ENCODE measurements at regions not wholly inside any gene's neighbourhood (a gene's known extent, or its start where the extent isn't known, plus 50 kb on each side); places are given as distances from the start of the nearest gene placed in this dataset.

DNA sequence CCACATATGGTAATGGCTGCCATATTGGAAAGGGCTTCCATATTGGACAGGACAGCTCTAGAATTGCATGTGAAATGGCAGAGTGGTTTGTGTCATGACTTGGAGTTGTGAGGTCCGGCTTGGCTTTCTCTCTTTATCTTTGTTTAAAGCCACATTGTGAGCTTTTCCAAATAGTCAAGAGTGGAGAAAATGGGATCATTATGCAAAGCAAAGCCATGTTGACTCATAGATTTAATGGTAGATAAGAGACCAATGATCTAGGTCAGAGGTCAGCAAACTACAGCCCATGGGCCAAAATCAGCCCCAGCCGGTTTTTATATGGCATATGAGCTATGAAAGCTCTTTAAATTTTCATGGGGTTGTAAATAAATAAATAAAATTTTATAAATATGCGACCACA, 449.1 kb downstream of the BCL11B start:
- no peak for ATAC-seq (ENCODE audit: low read depth)
- no peaks in the 10 kb centered on the region for H3K27me3 Mint-ChIP-seq
- no peaks in the 10 kb centered on the region for H3K36me3 Mint-ChIP-seq (ENCODE audit: low read depth)
- H3K9me3 Mint-ChIP-seq: peaks cover 11% of the 10 kb centered on the region
- H3K4me3 Mint-ChIP-seq: no peak overlapping the region
- POLR2A ChIA-PET: no interaction called here
- H3K27ac Mint-ChIP-seq: no peak overlapping the region
- intact Hi-C loops (cut with micrococcal nuclease): no loop called here
- TF ChIP-seq, protein P1, sequence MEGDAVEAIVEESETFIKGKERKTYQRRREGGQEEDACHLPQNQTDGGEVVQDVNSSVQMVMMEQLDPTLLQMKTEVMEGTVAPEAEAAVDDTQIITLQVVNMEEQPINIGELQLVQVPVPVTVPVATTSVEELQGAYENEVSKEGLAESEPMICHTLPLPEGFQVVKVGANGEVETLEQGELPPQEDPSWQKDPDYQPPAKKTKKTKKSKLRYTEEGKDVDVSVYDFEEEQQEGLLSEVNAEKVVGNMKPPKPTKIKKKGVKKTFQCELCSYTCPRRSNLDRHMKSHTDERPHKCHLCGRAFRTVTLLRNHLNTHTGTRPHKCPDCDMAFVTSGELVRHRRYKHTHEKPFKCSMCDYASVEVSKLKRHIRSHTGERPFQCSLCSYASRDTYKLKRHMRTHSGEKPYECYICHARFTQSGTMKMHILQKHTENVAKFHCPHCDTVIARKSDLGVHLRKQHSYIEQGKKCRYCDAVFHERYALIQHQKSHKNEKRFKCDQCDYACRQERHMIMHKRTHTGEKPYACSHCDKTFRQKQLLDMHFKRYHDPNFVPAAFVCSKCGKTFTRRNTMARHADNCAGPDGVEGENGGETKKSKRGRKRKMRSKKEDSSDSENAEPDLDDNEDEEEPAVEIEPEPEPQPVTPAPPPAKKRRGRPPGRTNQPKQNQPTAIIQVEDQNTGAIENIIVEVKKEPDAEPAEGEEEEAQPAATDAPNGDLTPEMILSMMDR (IDR thresholded peaks at IDR 0.05): no peak
- CTCF ChIA-PET: no interaction called here
- DNase-seq: no peak
- no peaks in the 10 kb centered on the region for H3K4me1 Mint-ChIP-seq

DNA sequence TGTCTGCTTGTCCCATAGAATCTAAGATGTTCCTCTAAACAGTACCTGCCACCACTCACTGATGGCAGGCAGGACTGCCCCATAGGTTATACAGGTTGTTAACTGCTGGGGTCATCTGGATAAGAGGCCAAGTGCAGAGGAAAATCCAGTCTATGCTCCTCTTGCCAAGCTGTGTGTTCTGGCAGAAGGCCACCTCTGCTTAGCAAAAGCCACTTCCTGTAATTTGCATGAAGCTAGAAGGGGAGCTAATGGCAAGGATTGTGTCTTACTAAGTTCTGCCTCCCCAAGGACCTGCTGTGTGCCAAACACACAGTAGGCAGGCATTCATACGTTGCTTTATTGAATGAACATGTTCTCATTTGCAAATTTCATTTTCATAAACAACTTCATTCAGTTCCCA, 445.4 kb downstream of the BCL11B start:
- Mint-ChIP-seq H3K4me1 (no peaks in the 10 kb centered on the region), H3K4me3 (no peak overlapping the region), H3K27ac (no peak overlapping the region), H3K36me3 (ENCODE audit: low read depth) (no peaks in the 10 kb centered on the region), H3K27me3 (no peaks in the 10 kb centered on the region), H3K9me3 (peaks cover 8% of the 10 kb centered on the region)
- DNase-seq (no peak), ATAC-seq (ENCODE audit: low read depth) (no peak)
- ChIA-PET CTCF (no interaction called here), POLR2A (no interaction called here)
- intact Hi-C loops (cut with micrococcal nuclease): no loop called here
- TF ChIP-seq, protein P1 (IDR thresholded peaks at IDR 0.05): no peak

DNA sequence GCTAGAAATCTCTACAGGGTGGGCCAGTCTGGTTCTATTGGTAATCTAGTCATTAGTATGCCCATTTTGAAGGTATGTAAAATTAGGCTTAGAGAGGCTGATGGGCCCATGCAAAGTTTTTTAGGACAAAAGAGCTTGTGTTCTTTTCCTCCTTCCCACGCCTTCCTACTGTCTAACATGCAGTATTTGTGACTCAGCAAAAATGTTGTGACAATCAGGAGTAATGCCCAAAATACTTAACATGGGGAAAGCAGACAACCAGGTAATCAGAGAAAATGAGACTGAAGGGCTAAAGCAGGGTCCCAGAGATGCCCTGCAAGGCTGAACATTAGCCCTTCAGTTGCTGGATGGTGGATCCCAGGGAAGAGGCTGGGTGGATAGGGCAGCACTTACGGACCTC, 437.9 kb downstream of the BCL11B start:
- ATAC-seq (ENCODE audit: low read depth) (no peak), DNase-seq (no peak)
- Mint-ChIP-seq H3K4me1 (no peaks in the 10 kb centered on the region), H3K9me3 (peaks cover 4% of the 10 kb centered on the region), H3K36me3 (ENCODE audit: low read depth) (no peaks in the 10 kb centered on the region), H3K27ac (no peak overlapping the region), H3K27me3 (no peaks in the 10 kb centered on the region), H3K4me3 (no peak overlapping the region)
- ChIA-PET POLR2A (no interaction called here), CTCF (no interaction called here)
- TF ChIP-seq, protein P1 (IDR thresholded peaks at IDR 0.05): no peak
- intact Hi-C loops (cut with micrococcal nuclease): no loop called here

DNA sequence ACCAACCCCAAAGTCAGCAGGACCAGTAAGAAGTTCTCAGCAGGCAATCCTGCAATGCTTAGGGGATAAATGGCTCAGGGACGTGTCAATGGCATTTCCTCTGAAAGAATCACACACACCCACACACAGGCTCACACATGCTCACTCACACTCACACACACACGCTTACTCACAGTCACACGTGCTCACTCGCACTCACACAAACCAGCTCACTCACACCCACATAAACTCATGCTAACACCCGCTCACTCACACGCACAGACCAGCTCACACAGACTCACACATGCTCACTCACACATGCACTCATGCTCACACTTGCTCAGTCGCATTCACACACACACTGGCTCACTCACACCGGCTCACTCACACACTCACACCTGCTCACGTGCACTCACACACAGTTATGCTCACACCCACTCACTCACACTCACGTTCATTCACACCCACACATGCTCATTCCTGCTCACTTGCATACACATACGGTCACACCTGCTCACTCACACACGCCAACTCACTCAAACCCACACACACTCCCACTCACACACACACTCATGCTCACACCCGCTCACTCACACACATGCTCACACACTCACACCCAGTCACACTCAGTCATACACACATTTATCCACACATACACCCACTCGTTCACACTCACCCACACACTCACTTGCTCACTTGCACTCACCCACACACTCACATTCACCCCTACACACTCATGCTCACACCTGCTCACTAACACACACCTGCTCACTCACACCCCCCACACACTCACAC, 436.8 kb downstream of the BCL11B start:
- Mint-ChIP-seq H3K36me3 (ENCODE audit: low read depth) (no peaks in the 10 kb centered on the region), H3K27me3 (no peaks in the 10 kb centered on the region), H3K4me3 (no peak overlapping the region), H3K9me3 (peaks cover 5% of the 10 kb centered on the region), H3K4me1 (no peaks in the 10 kb centered on the region), H3K27ac (no peak overlapping the region)
- TF ChIP-seq, protein P1 (IDR thresholded peaks at IDR 0.05): no peak
- ATAC-seq (ENCODE audit: low read depth) (no peak), DNase-seq (no peak)
- intact Hi-C loops (cut with micrococcal nuclease): no loop called here
- ChIA-PET CTCF (no interaction called here), POLR2A (no interaction called here)

DNA sequence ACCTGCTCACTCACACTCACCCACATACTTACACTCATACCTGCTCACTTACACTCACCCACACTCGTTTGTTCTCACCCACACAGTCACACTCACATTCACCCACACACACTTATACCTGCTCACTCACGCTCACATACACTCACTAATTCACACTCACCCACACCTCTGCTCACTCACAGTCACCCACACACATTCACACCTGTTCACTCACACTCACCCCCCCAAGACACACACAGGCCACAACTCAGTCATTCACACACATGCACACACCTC, 436.2 kb downstream of the BCL11B start:
- TF ChIP-seq, protein P1 (IDR thresholded peaks at IDR 0.05): no peak
- ATAC-seq (ENCODE audit: low read depth): no peak
- Mint-ChIP-seq H3K9me3 (peaks cover 5% of the 10 kb centered on the region), H3K36me3 (ENCODE audit: low read depth) (no peaks in the 10 kb centered on the region), H3K4me3 (no peak overlapping the region), H3K4me1 (no peaks in the 10 kb centered on the region), H3K27ac (no peak overlapping the region), H3K27me3 (no peaks in the 10 kb centered on the region)
- POLR2A ChIA-PET: no interaction called here
- DNase-seq: no peak
- intact Hi-C loops (cut with micrococcal nuclease): no loop called here
- CTCF ChIA-PET: no interaction called here

Data from activated B cell treated with CpG ODN at 0.5 μM for 24 hours (primary cell).